Activated CD4-positive, CD25-positive, alpha-beta regulatory T cell (primary cell): ENCODE measurements at regions not wholly inside any gene's neighbourhood (a gene's known extent, or its start where the extent isn't known, plus 50 kb on each side); places are given as distances from the start of the nearest gene placed in this dataset.

Experiments used
- DNase-seq, 4 experiments: peaks; one replicate each; lab custom pipeline; 2025; lab: John Stamatoyannopoulos, UW

DNA sequence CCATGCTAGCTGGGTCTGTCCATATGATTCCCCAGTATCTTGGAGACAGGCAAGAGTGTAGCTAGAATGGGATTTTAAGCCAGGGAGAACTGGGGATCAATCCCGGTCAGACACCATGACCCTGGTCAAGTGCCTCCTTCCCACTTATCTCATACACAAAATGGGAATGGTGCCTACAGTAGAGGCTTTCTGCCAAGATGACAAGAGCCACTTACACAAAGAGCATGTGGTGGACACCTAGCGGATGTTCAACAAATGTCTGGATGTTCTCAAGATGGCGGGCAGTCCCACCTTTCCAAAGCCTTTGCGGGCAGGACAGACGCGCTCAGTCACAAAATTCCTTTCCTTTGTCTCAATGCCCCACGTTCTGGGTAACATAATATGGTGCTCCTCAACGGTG lies 57.3 kb downstream of the MAF start:
- no peak for DNase-seq

DNA sequence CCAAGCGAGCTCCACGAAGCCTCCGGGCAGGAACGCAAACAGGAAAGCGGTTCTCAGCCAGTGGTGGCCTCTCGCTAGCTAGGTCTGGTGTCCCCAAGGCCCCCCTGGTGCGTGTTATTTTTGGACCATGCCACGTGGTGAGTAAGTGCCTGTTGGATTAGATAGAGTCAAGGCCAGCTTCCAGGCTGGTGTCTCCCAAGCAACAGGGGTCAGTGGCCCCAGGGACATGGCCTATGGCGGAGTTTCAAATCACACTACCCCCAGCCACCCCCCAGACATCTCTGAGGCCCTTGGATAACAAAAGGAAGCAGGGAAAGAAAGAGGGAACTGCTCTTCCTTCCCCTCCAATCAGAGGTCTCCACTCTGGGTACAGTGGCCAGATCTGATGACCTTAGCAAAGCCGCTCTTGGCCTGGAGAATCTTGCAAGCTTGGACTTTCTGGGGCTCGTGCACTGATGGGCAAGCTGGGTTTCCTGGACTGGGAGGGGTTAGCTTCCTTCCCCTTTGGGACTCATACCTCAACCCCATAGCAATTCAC lies 58.2 kb downstream of the MAF start:
- no peak for DNase-seq

DNA sequence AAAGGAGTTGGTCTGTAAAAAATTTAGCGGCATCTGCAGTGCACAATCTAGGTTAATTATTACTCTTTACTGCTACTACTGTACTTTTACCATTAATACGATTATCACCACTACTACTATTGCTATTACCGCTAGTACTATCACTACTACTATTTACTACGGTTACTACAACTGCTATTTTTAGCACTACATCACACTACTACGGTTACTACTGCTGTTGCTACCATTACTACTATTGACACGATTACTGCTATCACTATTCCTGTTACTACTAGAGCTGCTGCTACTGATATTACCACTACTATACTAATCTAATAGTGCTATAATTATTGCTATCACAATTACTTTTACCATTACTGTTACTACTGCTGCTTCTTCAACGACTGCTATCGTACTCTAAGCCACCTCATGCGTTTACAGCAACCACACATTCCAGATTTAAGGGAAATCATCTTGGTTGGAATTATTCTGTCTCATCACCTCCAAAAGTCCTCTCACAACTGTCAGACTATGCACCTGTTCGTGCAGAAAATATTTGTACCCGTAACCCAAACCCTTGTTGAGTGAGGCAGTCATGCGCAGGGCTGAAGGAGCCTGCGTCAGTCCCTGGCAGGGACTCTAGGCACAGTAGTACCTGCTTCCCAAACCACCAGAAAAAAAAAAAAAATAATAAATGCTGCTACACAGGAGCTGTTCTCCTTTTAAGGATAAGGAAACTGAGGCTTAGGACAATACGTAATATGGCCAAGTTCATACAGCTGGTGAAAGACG lies 59.5 kb downstream of the MAF start:
- DNase-seq = no peak

DNA sequence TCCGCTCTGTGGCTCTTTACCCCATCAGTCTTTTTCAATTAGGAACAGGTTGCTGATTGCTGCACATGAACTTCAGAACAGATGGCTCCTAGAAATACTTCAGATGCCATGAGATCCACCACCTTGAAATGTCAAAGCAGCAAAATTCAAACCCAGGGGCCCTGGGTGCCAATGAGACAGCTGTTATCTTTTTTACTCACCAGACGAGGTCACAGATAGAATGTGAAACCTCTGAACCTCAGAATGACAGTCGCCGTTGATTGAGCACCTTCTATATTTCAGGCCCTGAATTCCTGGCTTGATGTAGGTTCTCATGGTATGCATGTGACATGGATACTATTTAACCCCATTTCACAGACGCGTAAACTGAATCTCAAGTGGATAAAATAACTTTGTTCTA lies 63.0 kb downstream of the MAF start:
- no peak for DNase-seq

- no peak for DNase-seq
Observed at GRCh38 chr16:79536958-79537357, 63.6 kb downstream of the MAF start.

DNA sequence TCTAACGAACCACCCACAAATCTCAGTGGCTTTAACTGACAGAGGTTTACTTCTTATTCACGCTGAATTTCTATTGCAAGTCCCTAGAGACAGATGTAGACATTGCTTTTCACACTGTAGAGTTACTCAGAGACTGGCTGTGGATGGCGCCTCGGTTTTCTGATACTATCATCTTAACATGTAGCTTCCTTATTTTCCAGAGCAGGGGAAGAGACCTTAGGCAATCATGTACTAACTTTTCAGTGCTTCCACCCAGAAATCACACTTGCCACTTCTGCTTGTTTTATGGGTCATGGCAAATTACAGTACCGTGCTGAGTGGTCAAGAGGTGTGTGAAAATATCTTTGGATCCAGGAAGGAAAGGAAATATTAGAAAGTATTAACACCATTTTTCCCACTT lies 65.4 kb downstream of the MAF start:
- no peak for DNase-seq

DNA sequence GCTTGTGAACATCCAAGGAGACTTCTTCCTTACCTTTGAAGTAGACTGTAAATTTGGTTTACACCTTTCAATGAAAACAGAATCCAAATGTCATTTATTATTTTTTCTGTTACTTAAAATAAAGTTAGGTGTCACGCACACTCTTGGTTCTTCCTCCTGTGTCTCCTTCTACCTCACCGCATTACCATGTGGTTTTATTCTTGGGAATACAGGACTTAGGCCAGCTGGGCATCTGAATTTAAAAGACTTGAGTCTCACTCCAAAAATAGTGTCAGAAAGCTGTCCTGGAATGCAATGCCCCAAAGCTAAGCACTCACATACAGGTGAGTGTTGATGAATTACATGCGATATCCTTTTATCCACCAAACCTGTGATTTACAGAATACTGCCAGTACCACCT lies 66.4 kb downstream of the MAF start:
- DNase-seq = no peak

DNA sequence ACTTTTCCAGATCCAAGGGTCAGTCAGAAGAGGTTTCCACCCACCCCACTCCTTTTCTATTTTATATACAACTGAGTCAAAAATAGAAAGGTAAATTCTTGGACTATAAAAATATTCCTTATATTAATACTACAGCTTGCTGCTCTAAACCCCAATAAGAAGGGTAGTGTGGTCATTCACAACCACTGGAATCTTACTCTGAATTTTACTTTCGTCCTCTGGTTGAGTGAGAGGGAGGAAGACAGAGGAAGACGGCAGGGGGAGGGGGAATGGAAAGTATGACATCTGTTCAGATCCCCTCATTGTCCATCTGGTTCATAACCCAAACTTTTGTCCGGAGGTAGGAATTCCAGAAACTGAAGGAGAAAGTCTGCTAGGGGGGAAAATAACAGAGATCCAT lies 67.2 kb downstream of the MAF start:
- no peak for DNase-seq

DNA sequence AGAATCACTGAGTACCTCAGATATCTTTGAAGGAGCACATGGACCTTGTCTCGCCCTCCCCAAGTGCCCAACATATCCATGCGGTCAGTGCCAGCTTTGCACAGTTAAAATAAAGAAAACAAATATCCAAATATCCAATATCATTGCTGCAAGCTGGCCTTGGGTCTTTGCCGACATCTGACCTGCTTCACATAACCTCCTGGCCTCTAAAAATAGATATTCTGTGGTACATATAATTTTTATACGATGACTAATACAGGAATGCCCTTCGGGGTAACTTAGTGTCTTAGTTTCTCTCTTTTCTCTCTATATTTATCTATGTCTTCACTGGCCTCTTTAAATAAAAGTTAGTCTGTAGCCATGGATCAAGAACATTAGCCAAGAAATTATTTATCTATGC lies 67.8 kb downstream of the MAF start:
- no peak for DNase-seq

- DNase-seq = no peak
Observed at GRCh38 chr16:79532273-79532672, 68.3 kb downstream of the MAF start.

DNA sequence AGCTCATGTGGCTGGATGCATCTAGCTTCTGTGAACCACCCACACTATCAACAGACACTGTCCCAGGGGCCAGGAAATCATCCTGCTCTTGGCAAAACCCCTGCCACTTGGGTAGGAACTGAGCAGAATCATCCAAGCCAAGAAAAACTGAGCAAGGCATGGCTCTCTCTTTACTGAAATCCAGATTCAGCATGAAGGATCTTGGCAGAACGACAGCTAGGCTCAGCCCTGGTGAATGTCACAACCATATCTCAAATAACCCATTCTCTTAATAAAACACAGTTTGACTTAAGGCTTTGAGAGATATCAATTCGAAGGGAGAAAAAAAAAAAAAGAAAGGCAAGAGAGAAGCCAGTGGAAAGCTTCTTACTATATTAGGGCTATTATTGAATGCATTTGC lies 72.2 kb downstream of the MAF start:
- DNase-seq = no peak

DNA sequence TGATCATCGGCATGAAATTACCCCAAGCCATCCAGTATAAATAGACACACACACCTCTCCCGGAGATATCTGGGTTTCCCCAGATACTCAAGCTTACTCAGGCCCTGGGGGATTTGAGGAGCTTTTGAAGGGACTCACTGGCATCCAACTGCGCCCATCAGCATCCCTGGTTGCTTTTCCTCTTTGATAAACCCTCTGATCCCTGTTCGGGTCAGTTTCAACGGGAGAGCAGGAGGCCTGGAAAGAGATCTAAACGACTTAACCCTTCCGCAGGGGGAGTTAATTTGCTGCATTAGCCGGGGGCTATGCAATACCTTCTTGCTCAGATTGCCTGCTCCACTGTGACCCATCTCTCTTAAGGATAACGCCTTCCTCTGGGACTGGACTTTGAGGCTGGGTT lies 76.6 kb downstream of the MAF start:
- DNase-seq = no peak

GRCh38 chr16:79519448-79519847 lies 81.1 kb downstream of the MAF start:
- no peak for DNase-seq

- DNase-seq = no peak
Observed at GRCh38 chr16:79517156-79517555, 83.4 kb downstream of the MAF start.

- no peak for DNase-seq
Observed at GRCh38 chr16:79510879-79511278, 89.7 kb downstream of the MAF start.

DNA sequence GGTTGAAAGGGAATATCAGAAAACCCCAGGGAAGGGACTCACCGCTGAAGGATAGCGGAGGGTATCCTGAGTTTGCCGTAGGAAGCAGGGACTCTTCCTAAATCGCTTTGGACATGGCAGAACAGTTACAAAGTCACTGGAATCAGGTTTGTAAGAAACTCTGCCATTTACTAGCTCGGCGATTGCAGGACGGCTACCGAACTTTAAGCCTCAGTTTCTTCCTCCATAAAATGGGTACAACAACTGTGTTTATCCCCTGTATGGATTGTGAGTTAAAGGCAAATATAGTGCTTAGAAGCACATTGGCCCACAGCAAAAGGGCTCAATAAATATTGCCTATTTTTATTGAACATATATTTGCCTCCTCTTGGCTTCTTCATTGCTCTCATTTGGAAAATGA lies 90.6 kb downstream of the MAF start:
- no peak for DNase-seq

DNA sequence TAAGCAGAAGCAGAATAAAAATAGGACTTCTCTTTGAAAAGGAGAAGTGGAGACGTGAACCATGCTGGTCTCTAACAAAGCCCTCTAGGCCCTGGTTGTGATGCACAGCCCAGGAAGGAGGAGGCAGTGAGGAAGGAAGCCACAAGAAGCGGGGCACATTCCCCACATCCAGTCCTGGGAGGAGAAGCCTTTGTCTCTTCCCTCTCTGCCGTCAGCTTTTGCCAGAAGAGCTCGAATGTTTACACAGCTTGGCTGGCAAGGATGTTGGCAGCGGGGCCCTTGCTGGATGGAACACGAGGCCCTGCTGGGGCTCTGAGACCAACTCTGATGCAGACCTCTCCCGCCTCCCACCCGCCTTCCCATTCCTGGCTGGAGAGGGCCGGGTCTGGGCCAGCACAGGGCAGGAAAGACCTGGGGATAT lies 91.3 kb downstream of the MAF start:
- DNase-seq = no peak

DNA sequence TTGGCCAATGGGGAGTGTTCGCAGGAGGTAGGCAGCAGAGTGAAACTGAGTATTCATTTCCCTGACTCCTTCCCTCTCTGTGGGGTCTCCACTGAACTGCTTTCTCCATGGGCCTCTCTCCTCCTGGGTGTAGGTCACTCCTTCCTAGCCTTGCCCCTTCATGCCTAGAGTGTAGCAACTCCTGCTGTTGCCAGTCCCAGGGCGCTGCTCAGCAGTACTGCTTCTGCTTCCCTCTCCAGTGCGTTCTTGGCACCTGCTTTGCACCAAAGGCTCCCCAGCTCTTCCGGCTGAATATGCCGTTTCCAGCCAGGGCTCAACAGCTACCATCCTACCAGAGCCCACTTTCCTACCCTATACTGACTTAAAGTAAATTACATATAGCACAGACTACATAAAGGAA lies 92.2 kb downstream of the MAF start:
- no peak for DNase-seq

DNA sequence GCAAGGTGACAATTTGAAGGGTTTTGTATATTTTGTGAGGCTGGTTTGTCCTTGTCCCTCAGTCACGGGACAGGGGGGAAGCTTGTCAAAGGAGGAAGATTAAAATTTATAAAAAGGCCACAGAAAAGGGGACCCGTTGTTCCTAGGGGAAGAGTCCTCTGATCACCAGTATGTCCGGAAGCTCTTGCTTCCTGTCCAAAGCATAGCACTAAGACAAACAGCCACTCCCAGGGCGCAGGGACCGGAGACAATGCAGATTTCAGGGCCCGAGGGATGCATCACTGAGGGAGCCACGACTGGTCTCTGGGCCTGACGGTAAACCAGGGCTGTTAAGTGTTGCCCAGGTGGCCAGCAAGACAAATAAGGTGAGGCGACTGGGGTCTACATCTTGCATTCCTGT lies 95.2 kb downstream of the MAF start:
- no peak for DNase-seq

DNA sequence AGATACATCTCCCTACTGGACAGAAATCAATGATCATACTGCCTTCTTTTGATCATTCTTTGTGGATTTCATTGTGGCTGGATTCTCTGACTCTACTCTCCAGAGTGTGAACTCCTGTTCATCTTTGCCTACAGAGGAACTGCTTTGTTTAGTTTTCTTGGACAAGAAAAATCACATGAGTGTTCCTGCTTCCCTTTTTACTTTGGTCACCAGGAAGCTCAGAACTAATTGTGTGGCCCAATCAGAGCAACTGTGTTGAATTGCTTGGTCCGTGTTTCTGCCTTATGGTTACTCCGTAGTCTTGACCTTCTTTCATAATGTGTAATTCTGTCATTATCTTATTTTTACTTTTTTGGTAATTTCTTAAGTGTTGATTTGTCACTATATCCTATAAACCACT lies 97.0 kb downstream of the MAF start:
- DNase-seq = no peak

GRCh38 chr16:79501446-79501845 lies 99.1 kb downstream of the MAF start:
- no peak for DNase-seq

- no peak for DNase-seq
Observed at GRCh38 chr16:79500866-79501265, 99.7 kb downstream of the MAF start.

GRCh38 chr16:79500286-79500685 lies 100.3 kb downstream of the MAF start:
- no peak for DNase-seq

DNA sequence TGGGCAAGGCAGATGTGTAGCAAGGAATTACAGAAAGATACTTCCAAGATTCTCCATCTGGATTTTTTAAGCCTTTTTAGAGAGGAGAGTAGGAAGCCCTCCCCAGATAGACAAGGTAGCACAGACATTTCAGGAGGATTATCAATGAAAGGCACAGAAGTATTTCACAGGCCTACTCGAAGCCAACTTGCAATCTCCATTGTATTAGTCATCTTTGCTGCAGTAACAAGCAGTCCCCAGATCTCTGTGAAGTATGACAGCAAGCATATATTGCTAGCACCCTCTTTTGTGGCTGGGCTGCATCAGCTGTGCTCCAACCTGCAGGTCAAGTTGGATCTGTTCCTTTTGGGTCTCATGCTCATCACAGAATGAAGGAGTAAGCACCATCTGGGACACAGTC lies 101.6 kb downstream of the MAF start:
- no peak for DNase-seq
